ENCODE measurements at regions not wholly inside any gene's neighbourhood (a gene's known extent, or its start where the extent isn't known, plus 50 kb on each side); places are given as distances from the start of the nearest gene placed in this dataset.

DNA sequence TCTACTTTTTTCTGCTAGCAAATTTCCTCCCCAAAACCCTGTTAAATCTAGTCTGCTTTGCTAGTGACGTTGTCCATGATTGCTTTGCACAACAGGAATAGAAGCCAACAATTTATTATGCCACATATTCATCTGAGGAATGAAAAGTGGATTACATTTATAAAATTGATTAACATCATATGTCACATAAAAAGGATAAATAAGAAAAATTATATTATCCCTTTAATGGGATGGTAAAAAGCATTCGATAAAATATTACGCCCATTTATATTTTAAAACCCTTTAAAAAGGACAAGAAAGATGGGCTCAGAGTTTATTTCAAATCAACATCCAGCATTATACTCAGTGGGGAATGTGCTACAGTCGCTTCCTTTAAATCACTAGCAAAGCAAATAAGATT, 991.7 kb downstream of the DIAPH3 start:
- TF ChIP-seq, protein P1, sequence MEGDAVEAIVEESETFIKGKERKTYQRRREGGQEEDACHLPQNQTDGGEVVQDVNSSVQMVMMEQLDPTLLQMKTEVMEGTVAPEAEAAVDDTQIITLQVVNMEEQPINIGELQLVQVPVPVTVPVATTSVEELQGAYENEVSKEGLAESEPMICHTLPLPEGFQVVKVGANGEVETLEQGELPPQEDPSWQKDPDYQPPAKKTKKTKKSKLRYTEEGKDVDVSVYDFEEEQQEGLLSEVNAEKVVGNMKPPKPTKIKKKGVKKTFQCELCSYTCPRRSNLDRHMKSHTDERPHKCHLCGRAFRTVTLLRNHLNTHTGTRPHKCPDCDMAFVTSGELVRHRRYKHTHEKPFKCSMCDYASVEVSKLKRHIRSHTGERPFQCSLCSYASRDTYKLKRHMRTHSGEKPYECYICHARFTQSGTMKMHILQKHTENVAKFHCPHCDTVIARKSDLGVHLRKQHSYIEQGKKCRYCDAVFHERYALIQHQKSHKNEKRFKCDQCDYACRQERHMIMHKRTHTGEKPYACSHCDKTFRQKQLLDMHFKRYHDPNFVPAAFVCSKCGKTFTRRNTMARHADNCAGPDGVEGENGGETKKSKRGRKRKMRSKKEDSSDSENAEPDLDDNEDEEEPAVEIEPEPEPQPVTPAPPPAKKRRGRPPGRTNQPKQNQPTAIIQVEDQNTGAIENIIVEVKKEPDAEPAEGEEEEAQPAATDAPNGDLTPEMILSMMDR (IDR thresholded peaks at IDR 0.05; ENCODE audit: insufficient read depth, low read depth, low read length): no peak
- TF ChIP-seq EZH2 (IDR thresholded peaks at IDR 0.05; ENCODE audit: insufficient read depth, low read length): no peak
